GM23338 (cell line): ENCODE measurements at regions not wholly inside any gene's neighbourhood (a gene's known extent, or its start where the extent isn't known, plus 50 kb on each side); places are given as distances from the start of the nearest gene placed in this dataset.

ENCODE experiments used
- ATAC-seq: fragments of 200-7000 bp; cut with Tn5 transposase; 3 replicates; pipeline ENCODE4 v1.9.1; 2020
- DNase-seq: peaks from one replicate; pipeline ENCODE4 v3.0.0-alpha.2; 2015; ENCODE audit warnings: low spot score
- H2AFZ ChIP-seq: fragments of 200-600 bp; sonication (generic); 2 replicates; pipeline ENCODE4 v1.8.0; 2016; ENCODE audit warnings: antibody characterized with exemption, mild to moderate bottlenecking, moderate library complexity
- H3F3A ChIP-seq: fragments of 200-600 bp; sonication (generic); replicated peaks from 2 replicates; pipeline ENCODE4 v1.8.0; 2017; ENCODE audit warnings: antibody characterized with exemption, mixed run types, low read depth
- H3K27ac ChIP-seq: fragments of 200-600 bp; sonication (generic); 2 replicates; pipeline ENCODE4 v1.6.1; 2016; ENCODE audit warnings: low read depth
- H3K27me3 ChIP-seq: fragments of 200-600 bp; sonication (generic); 2 replicates; pipeline ENCODE4 v1.8.0; 2016; ENCODE audit warnings: mild to moderate bottlenecking, mixed run types, moderate library complexity; ENCODE audit not compliant: insufficient read depth
- H3K36me3 ChIP-seq: fragments of 200-600 bp; sonication (generic); 2 replicates; pipeline ENCODE4 v1.8.0; 2016; ENCODE audit warnings: mild to moderate bottlenecking; ENCODE audit not compliant: insufficient read depth
- H3K4me1 ChIP-seq: fragments of 200-600 bp; sonication (generic); 2 replicates; pipeline ENCODE4 v1.8.0; 2016; ENCODE audit warnings: mild to moderate bottlenecking, moderate library complexity; ENCODE audit not compliant: insufficient read depth
- H3K4me2 ChIP-seq: fragments of 200-600 bp; sonication (generic); 2 replicates; pipeline ENCODE4 v1.7.1; 2017; ENCODE audit warnings: mixed run types
- H3K4me3 ChIP-seq: fragments of 200-600 bp; sonication (generic); 2 replicates; pipeline ENCODE4 v1.6.1; 2016; ENCODE audit warnings: mixed run types
- H3K79me2 ChIP-seq: fragments of 200-600 bp; sonication (generic); replicated peaks from 2 replicates; pipeline ENCODE4 v1.8.0; 2017; ENCODE audit warnings: mild to moderate bottlenecking; ENCODE audit not compliant: insufficient read depth
- H3K9me2 ChIP-seq: fragments of 200-600 bp; sonication (generic); 2 replicates; pipeline ENCODE4 v1.8.0; 2017; ENCODE audit not compliant: insufficient read depth
- H4K20me1 ChIP-seq: fragments of 200-600 bp; sonication (generic); replicated peaks from 2 replicates; pipeline ENCODE4 v1.8.0; 2017; ENCODE audit warnings: mild to moderate bottlenecking; ENCODE audit not compliant: insufficient read depth
- H3K27ac Mint-ChIP-seq: 2 replicates; pipeline ENCODE4 v1.8.0; 2020; ENCODE audit warnings: inconsistent platforms, mild to moderate bottlenecking, moderate library complexity, mixed read lengths
- H3K27me3 Mint-ChIP-seq: 3 replicates; pipeline ENCODE4 v1.8.0; 2022; ENCODE audit warnings: low read depth, mild to moderate bottlenecking, moderate library complexity, mixed read lengths, inconsistent platforms; ENCODE audit not compliant: insufficient read depth, poor library complexity
- H3K36me3 Mint-ChIP-seq: 3 replicates; pipeline ENCODE4 v1.8.0; 2021; ENCODE audit warnings: low read depth, mild to moderate bottlenecking, inconsistent platforms, moderate library complexity, mixed read lengths
- H3K4me1 Mint-ChIP-seq: 3 replicates; pipeline ENCODE4 v1.8.0; 2020; ENCODE audit warnings: mild to moderate bottlenecking, inconsistent platforms, mixed read lengths
- H3K4me3 Mint-ChIP-seq: 3 replicates; pipeline ENCODE4 v1.8.0; 2021; ENCODE audit warnings: moderate library complexity, mild to moderate bottlenecking, inconsistent platforms, mixed read lengths
- H3K9me3 Mint-ChIP-seq: 3 replicates; pipeline ENCODE4 v1.8.0; 2020; ENCODE audit warnings: moderate library complexity, mild to moderate bottlenecking, inconsistent platforms, mixed read lengths
- CREB1 ChIP-seq: fragments of 250-450 bp; sonication (Bioruptor Pico); IDR thresholded peaks from 2 replicates; pipeline ENCODE4 v1.5.0; 2020; ENCODE audit warnings: low read depth, mild to moderate bottlenecking, moderate library complexity
- EZH2 ChIP-seq: fragments of 200-600 bp; sonication (generic); IDR thresholded peaks from one replicate; pipeline ENCODE4 v1.8.0; 2017; ENCODE audit warnings: antibody characterized with exemption, mild to moderate bottlenecking, low read depth; ENCODE audit not compliant: unreplicated experiment
- REST ChIP-seq: IDR thresholded peaks from one replicate; pipeline ENCODE4 v1.6.1; 2018; ENCODE audit warnings: antibody characterized with exemption; ENCODE audit not compliant: unreplicated experiment
- ZNF114 ChIP-seq: fragments of 250-450 bp; sonication (Bioruptor Pico); IDR thresholded peaks from 2 replicates; pipeline ENCODE4 v1.5.0; 2020; ENCODE audit warnings: mild to moderate bottlenecking, moderate library complexity
- ZNF331 ChIP-seq: fragments of 250-450 bp; sonication (Bioruptor Pico); IDR thresholded peaks from 2 replicates; pipeline ENCODE4 v1.5.0; 2020; ENCODE audit warnings: low read depth, mild to moderate bottlenecking, moderate library complexity
- TF ChIP-seq, protein P1 (sequence below): fragments of 250-450 bp; sonication (Bioruptor Pico); IDR thresholded peaks from 2 replicates; pipeline ENCODE4 v1.5.0; 2020; ENCODE audit warnings: mild to moderate bottlenecking, moderate library complexity

DNA sequence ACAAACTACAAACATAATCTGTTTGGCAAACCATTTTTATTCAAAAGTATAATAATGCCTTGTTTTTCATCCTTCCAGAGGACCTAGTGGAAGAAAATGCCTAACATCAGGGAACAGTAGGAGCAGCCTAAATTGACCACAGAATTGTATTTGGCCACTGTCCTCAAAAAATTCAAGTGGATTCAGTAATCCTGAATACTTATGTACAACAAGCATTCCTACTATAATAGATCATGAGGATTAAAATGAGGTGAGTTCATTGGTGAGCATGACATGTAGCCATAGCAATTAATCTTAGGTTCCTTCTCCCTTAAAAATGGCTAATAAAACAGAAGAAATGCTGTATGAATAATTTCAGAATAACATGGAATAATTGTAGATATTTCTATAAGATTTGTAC, 209.3 kb downstream of the DAD1 start:
- H3K9me3 Mint-ChIP-seq: no peaks in the 10 kb centered on the region
- no peak overlapping the region for H3K4me2 ChIP-seq
- no peaks in the 10 kb centered on the region for H3K27me3 ChIP-seq
- H3K27ac Mint-ChIP-seq: no peak overlapping the region
- no peak overlapping the region for H3K4me3 Mint-ChIP-seq
- H3K36me3 Mint-ChIP-seq: no peaks in the 10 kb centered on the region
- peaks cover 13% of the 10 kb centered on the region for H3K4me1 Mint-ChIP-seq
- H3F3A ChIP-seq: no peaks in the 10 kb centered on the region
- H2AFZ ChIP-seq: no peak overlapping the region
- TF ChIP-seq ZNF114: no peak
- TF ChIP-seq, protein P1, sequence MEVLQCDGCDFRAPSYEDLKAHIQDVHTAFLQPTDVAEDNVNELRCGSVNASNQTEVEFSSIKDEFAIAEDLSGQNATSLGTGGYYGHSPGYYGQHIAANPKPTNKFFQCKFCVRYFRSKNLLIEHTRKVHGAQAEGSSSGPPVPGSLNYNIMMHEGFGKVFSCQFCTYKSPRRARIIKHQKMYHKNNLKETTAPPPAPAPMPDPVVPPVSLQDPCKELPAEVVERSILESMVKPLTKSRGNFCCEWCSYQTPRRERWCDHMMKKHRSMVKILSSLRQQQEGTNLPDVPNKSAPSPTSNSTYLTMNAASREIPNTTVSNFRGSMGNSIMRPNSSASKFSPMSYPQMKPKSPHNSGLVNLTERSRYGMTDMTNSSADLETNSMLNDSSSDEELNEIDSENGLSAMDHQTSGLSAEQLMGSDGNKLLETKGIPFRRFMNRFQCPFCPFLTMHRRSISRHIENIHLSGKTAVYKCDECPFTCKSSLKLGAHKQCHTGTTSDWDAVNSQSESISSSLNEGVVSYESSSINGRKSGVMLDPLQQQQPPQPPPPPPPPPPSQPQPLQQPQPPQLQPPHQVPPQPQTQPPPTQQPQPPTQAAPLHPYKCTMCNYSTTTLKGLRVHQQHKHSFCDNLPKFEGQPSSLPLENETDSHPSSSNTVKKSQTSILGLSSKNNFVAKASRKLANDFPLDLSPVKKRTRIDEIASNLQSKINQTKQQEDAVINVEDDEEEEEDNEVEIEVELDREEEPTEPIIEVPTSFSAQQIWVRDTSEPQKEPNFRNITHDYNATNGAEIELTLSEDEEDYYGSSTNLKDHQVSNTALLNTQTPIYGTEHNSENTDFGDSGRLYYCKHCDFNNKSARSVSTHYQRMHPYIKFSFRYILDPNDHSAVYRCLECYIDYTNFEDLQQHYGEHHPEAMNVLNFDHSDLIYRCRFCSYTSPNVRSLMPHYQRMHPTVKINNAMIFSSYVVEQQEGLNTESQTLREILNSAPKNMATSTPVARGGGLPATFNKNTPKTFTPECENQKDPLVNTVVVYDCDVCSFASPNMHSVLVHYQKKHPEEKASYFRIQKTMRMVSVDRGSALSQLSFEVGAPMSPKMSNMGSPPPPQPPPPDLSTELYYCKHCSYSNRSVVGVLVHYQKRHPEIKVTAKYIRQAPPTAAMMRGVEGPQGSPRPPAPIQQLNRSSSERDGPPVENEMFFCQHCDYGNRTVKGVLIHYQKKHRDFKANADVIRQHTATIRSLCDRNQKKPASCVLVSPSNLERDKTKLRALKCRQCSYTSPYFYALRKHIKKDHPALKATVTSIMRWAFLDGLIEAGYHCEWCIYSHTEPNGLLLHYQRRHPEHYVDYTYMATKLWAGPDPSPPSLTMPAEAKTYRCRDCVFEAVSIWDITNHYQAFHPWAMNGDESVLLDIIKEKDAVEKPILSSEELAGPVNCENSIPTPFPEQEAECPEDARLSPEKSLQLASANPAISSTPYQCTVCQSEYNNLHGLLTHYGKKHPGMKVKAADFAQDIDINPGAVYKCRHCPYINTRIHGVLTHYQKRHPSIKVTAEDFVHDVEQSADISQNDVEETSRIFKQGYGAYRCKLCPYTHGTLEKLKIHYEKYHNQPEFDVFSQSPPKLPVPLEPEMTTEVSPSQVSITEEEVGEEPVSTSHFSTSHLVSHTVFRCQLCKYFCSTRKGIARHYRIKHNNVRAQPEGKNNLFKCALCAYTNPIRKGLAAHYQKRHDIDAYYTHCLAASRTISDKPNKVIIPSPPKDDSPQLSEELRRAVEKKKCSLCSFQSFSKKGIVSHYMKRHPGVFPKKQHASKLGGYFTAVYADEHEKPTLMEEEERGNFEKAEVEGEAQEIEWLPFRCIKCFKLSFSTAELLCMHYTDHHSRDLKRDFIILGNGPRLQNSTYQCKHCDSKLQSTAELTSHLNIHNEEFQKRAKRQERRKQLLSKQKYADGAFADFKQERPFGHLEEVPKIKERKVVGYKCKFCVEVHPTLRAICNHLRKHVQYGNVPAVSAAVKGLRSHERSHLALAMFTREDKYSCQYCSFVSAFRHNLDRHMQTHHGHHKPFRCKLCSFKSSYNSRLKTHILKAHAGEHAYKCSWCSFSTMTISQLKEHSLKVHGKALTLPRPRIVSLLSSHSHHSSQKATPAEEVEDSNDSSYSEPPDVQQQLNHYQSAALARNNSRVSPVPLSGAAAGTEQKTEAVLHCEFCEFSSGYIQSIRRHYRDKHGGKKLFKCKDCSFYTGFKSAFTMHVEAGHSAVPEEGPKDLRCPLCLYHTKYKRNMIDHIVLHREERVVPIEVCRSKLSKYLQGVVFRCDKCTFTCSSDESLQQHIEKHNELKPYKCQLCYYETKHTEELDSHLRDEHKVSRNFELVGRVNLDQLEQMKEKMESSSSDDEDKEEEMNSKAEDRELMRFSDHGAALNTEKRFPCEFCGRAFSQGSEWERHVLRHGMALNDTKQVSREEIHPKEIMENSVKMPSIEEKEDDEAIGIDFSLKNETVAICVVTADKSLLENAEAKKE (CRISPR knock-in tag): no peak
- no peak for TF ChIP-seq REST
- TF ChIP-seq CREB1 (CRISPR knock-in tag): no peak
- TF ChIP-seq EZH2: no peak
- TF ChIP-seq ZNF331 (CRISPR knock-in tag): no peak
- DNase-seq (no peak), ATAC-seq (no peak)
- H4K20me1 ChIP-seq: no peaks in the 10 kb centered on the region
- no peak overlapping the region for H3K4me3 ChIP-seq
- no peaks in the 10 kb centered on the region for H3K27me3 Mint-ChIP-seq
- no peaks in the 10 kb centered on the region for H3K79me2 ChIP-seq
- H3K27ac ChIP-seq: no peak overlapping the region
- peaks cover 8% of the 10 kb centered on the region for H3K4me1 ChIP-seq
- no peaks in the 10 kb centered on the region for H3K36me3 ChIP-seq
- H3K9me2 ChIP-seq: no peaks in the 10 kb centered on the region
